ENCODE measurements at regions not wholly inside any gene's neighbourhood (a gene's known extent, or its start where the extent isn't known, plus 50 kb on each side); places are given as distances from the start of the nearest gene placed in this dataset.

GRCh38 chr2:196515608-196516007 lies 123.9 kb upstream of the CCDC150 start:
- no peaks in the 10 kb centered on the region for H3K27me3 ChIP-seq (ENCODE audit: control insufficient read depth in 2 of 2, insufficient read depth in 2 of 2, low read length in 2 of 2)
- H3K4me3 ChIP-seq (replicated peaks in 1 of 3; ENCODE audit: low read depth in 2 of 3, low read length in 3 of 3) = no peak overlapping the region
- peaks cover 4 to 7% (median 5%) of the 10 kb centered on the region in 3 donors for H3K27me3 Mint-ChIP-seq (ENCODE audit: low read depth in 3 of 3)
- H3K4me1 ChIP-seq (ENCODE audit: control insufficient read depth in 1 of 2, insufficient read depth in 2 of 2, low read length in 2 of 2) = no peaks in the 10 kb centered on the region
- H3K27ac Mint-ChIP-seq = no peak overlapping the region
- H3K27ac ChIP-seq (ENCODE audit: low read depth in 1 of 2, low read length in 2 of 2) = no peak overlapping the region
- intact Hi-C loops (cut with micrococcal nuclease) = no loop called here
- H3K79me2 ChIP-seq (ENCODE audit: insufficient read depth, low read length) = no peaks in the 10 kb centered on the region
- H3K4me2 ChIP-seq (replicated peaks; ENCODE audit: extremely low read depth, low read length, poor library complexity, severe bottlenecking) = no peak overlapping the region
- no peaks in the 10 kb centered on the region for H3K4me1 Mint-ChIP-seq
- no peaks in the 10 kb centered on the region for H3K36me3 Mint-ChIP-seq
- no peak for DNase-seq
- no peaks in the 10 kb centered on the region for H3K9me3 Mint-ChIP-seq
- no peaks in the 10 kb centered on the region for H4K20me1 ChIP-seq (ENCODE audit: insufficient read depth, low read length)
- H3K4me3 Mint-ChIP-seq = no peak overlapping the region
- WGBS (ENCODE audit: insufficient coverage) = no CpG with 5 or more reads among the region's 2 CpGs
- H3K9ac ChIP-seq (ENCODE audit: insufficient read depth, low read length, poor library complexity, severe bottlenecking) = no peak overlapping the region
- no peak overlapping the region for H2AFZ ChIP-seq (ENCODE audit: insufficient read depth, low read depth, low read length, poor library complexity, severe bottlenecking)
- H3K9me3 ChIP-seq (replicated peaks in 1 of 2; ENCODE audit: control insufficient read depth in 1 of 2, insufficient read depth in 1 of 2, low read length in 2 of 2) = no peaks in the 10 kb centered on the region
- H3K36me3 ChIP-seq (replicated peaks in 1 of 2; ENCODE audit: control insufficient read depth in 1 of 2, insufficient read depth in 2 of 2, low read length in 2 of 2) = no peaks in the 10 kb centered on the region
- TF ChIP-seq CTCF (IDR thresholded peaks at IDR 0.05) = no peak

GRCh38 chr2:196516564-196516963 lies 123.0 kb upstream of the CCDC150 start:
- Histone ChIP-seq H3K36me3 (replicated peaks in 1 of 2; ENCODE audit: control insufficient read depth in 1 of 2, insufficient read depth in 2 of 2, low read length in 2 of 2) (no peaks in the 10 kb centered on the region), H3K79me2 (ENCODE audit: insufficient read depth, low read length) (no peaks in the 10 kb centered on the region), H3K9ac (ENCODE audit: insufficient read depth, low read length, poor library complexity, severe bottlenecking) (no peak overlapping the region), H3K4me1 (ENCODE audit: control insufficient read depth in 1 of 2, insufficient read depth in 2 of 2, low read length in 2 of 2) (no peaks in the 10 kb centered on the region), H3K4me3 (replicated peaks in 1 of 3; ENCODE audit: low read depth in 2 of 3, low read length in 3 of 3) (no peak overlapping the region), H4K20me1 (ENCODE audit: insufficient read depth, low read length) (no peaks in the 10 kb centered on the region), H2AFZ (ENCODE audit: insufficient read depth, low read depth, low read length, poor library complexity, severe bottlenecking) (no peak overlapping the region), H3K4me2 (replicated peaks; ENCODE audit: extremely low read depth, low read length, poor library complexity, severe bottlenecking) (no peak overlapping the region), H3K9me3 (replicated peaks in 1 of 2; ENCODE audit: control insufficient read depth in 1 of 2, insufficient read depth in 1 of 2, low read length in 2 of 2) (no peaks in the 10 kb centered on the region), H3K27me3 (ENCODE audit: control insufficient read depth in 2 of 2, insufficient read depth in 2 of 2, low read length in 2 of 2) (no peaks in the 10 kb centered on the region), H3K27ac (ENCODE audit: low read depth in 1 of 2, low read length in 2 of 2) (no peak overlapping the region)
- intact Hi-C loops (cut with micrococcal nuclease) = no loop called here
- Mint-ChIP-seq H3K36me3 (no peaks in the 10 kb centered on the region), H3K4me1 (no peaks in the 10 kb centered on the region), H3K4me3 (no peak overlapping the region), H3K27me3 (ENCODE audit: low read depth in 3 of 3) (peaks cover 4 to 7% (median 5%) of the 10 kb centered on the region in 3 donors), H3K27ac (no peak overlapping the region), H3K9me3 (no peaks in the 10 kb centered on the region)
- no peak for DNase-seq
- TF ChIP-seq CTCF (IDR thresholded peaks at IDR 0.05) = no peak
- 100% methylated on average over 2 of the region's 4 CpGs for WGBS (ENCODE audit: insufficient coverage)

Data from CD14-positive monocyte (primary cell).